Endothelial cell of umbilical vein (primary cell): ENCODE measurements at regions not wholly inside any gene's neighbourhood (a gene's known extent, or its start where the extent isn't known, plus 50 kb on each side); places are given as distances from the start of the nearest gene placed in this dataset.

Experiments used
- BruUV-seq: library from RNA; stranded (reverse); fragments of 400-500 nt; replicated peaks from 2 replicates; lab custom pipeline; 2021; lab: Mats Ljungman, UMichigan
- CTCF ChIA-PET: fragments of 300-600, 350-600 bp; sonication (Branson Sonifier 250); formaldehyde crosslinking; loops from one replicate; lab custom pipeline; 2021; ENCODE audit warnings: antibody characterized with exemption, inconsistent platforms; lab: Charles Lee
- POLR2A ChIA-PET: fragments of 300-600, 350-600 bp; sonication (Branson Sonifier 250); formaldehyde crosslinking; loops from one replicate; lab custom pipeline; 2021; ENCODE audit warnings: antibody characterized with exemption, inconsistent platforms; lab: Charles Lee
- DNase-seq: peaks from one replicate; pipeline ENCODE4 v3.0.0-alpha.2; 2011; ENCODE audit warnings: low read depth, low spot score
- FAIRE-seq: peaks from 2 replicates; lab custom pipeline; 2011; peaks lifted over from hg19 to GRCh38; lab: Jason Lieb, UNC
- H2AFZ ChIP-seq: 2 replicates; pipeline ENCODE4 v1.6.0; 2012; ENCODE audit warnings: low read depth, low read length, control low read depth, inconsistent platforms
- H3K27ac ChIP-seq: 2 replicates; pipeline ENCODE4 v1.5.1; 2011; ENCODE audit warnings: low read depth, mild to moderate bottlenecking, control low read depth, low read length, moderate library complexity; ENCODE audit not compliant: insufficient read depth
- H3K27me3 ChIP-seq, 2 experiments: 2 replicates each; pipeline versions ENCODE4 v1.6.0 to v1.6.1; 2011; ENCODE audit warnings: low read length in 2 of 2, mixed read lengths in 1 of 2; ENCODE audit not compliant: control insufficient read depth in 2 of 2, insufficient read depth in 2 of 2
- H3K36me3 ChIP-seq, 2 experiments: 2 replicates in 1 of 2; 3 replicates in 1 of 2; pipeline ENCODE4 v1.5.1; 2011; ENCODE audit warnings: low read length in 2 of 2, mild to moderate bottlenecking in 1 of 2, moderate library complexity in 1 of 2; ENCODE audit not compliant: control insufficient read depth in 2 of 2, insufficient read depth in 2 of 2; ENCODE audit errors: extremely low read depth in 1 of 2
- H3K4me1 ChIP-seq: 3 replicates; pipeline ENCODE4 v1.5.1; 2011; ENCODE audit warnings: mild to moderate bottlenecking, low read length; ENCODE audit not compliant: control insufficient read depth, insufficient read depth; ENCODE audit errors: extremely low read depth
- H3K4me2 ChIP-seq: 2 replicates; pipeline ENCODE4 v1.6.1; 2011; ENCODE audit warnings: low read length, control low read depth, mixed read lengths; ENCODE audit not compliant: insufficient read depth
- H3K4me3 ChIP-seq, 3 experiments: fragments of 200-600 bp in 1 of 3; sonication (generic), shearing (Covaris generic) in 1 of 3; replicated peaks in 1 of 3; 2 replicates each; pipeline ENCODE4 v1.5.1; 2011 to 2016; ENCODE audit warnings: control low read depth in 3 of 3, low read length in 3 of 3, mild to moderate bottlenecking in 2 of 3, inconsistent platforms in 1 of 3, low read depth in 1 of 3, moderate library complexity in 1 of 3; ENCODE audit not compliant: insufficient read depth in 1 of 3
- H3K79me2 ChIP-seq: 2 replicates; pipeline ENCODE4 v1.6.0; 2012; ENCODE audit warnings: low read length, inconsistent platforms; ENCODE audit not compliant: control insufficient read depth, insufficient read depth
- H3K9ac ChIP-seq: replicated peaks from 2 replicates; pipeline ENCODE3; 2011; ENCODE audit warnings: low read length, control low read depth; ENCODE audit not compliant: insufficient read depth; ENCODE audit errors: extremely low read depth
- H3K9me1 ChIP-seq: replicated peaks from 3 replicates; pipeline ENCODE4 v1.6.0; 2011; ENCODE audit warnings: mild to moderate bottlenecking, low read length; ENCODE audit not compliant: control insufficient read depth, insufficient read depth; ENCODE audit errors: extremely low read depth
- H3K9me3 ChIP-seq: replicated peaks from 2 replicates; pipeline ENCODE4 v1.5.1; 2012; ENCODE audit warnings: low read length, inconsistent platforms; ENCODE audit not compliant: control insufficient read depth, insufficient read depth
- H4K20me1 ChIP-seq: replicated peaks from 2 replicates; pipeline ENCODE3; 2011; ENCODE audit warnings: mild to moderate bottlenecking, low read length; ENCODE audit not compliant: control insufficient read depth, insufficient read depth; ENCODE audit errors: extremely low read depth
- EZH2 ChIP-seq: IDR thresholded peaks from 2 replicates; pipeline ENCODE4 v1.6.1; 2012; ENCODE audit warnings: borderline replicate concordance, low read depth, mild to moderate bottlenecking, moderate library complexity, low read length, inconsistent platforms; ENCODE audit not compliant: severe bottlenecking
- FOS ChIP-seq: IDR thresholded peaks from 2 replicates; pipeline ENCODE4 v1.6.1; 2011; ENCODE audit warnings: mild to moderate bottlenecking, low read length, moderate library complexity, borderline replicate concordance; ENCODE audit not compliant: insufficient read depth
- GATA2 ChIP-seq: IDR thresholded peaks from 2 replicates; pipeline ENCODE4 v1.7.0; 2011; ENCODE audit warnings: low read depth, mild to moderate bottlenecking, moderate library complexity, mixed read lengths, low read length; ENCODE audit not compliant: insufficient read length, insufficient read depth
- JUN ChIP-seq: IDR thresholded peaks from 2 replicates; pipeline ENCODE4 v1.6.1; 2011; ENCODE audit warnings: borderline replicate concordance, low read depth; ENCODE audit not compliant: insufficient read length, insufficient read depth
- MAX ChIP-seq: IDR thresholded peaks from 2 replicates; pipeline ENCODE4 v1.6.1; 2011; ENCODE audit not compliant: insufficient read depth, insufficient read length
- MYC ChIP-seq: IDR thresholded peaks from one replicate; pipeline ENCODE4 v1.6.1; 2011; ENCODE audit warnings: mild to moderate bottlenecking, low read depth, low read length
- POLR2A ChIP-seq: IDR thresholded peaks from 2 replicates; pipeline ENCODE4 v1.6.1; 2012; ENCODE audit warnings: low read depth, mild to moderate bottlenecking, control low read depth, low read length
- POLR2AphosphoS5 ChIP-seq: IDR thresholded peaks from 2 replicates; pipeline ENCODE4 v1.6.1; 2012; ENCODE audit warnings: low read depth, mild to moderate bottlenecking, control low read depth, low read length, moderate library complexity; ENCODE audit not compliant: insufficient read depth
- dilution Hi-C: fragments of 300-500 bp; cut with MboI; formaldehyde crosslinking; loops from one replicate; pipeline ENCODE4 v1.15.0; 2019; ENCODE audit warnings: low sequenced_read_pairs; ENCODE audit not compliant: extremely low pct_ligation_motif_present
- intact Hi-C: fragments of 100-400 bp; cut with micrococcal nuclease; formaldehyde crosslinking; loops from one replicate; pipeline ENCODE4 v1.10.0; 2022
- TF ChIP-seq, protein P1 (sequence below), 2 donors: IDR thresholded peaks; 1 replicate in 1 of 2; 2 replicates in 1 of 2; pipeline ENCODE4 v1.5.1; 2011; ENCODE audit warnings: low read length in 2 of 2, mild to moderate bottlenecking in 2 of 2, moderate library complexity in 2 of 2, control low read depth in 1 of 2, inconsistent platforms in 1 of 2, low read depth in 1 of 2; ENCODE audit not compliant: insufficient read depth in 1 of 2; ENCODE audit errors: extremely low read depth in 1 of 2

DNA sequence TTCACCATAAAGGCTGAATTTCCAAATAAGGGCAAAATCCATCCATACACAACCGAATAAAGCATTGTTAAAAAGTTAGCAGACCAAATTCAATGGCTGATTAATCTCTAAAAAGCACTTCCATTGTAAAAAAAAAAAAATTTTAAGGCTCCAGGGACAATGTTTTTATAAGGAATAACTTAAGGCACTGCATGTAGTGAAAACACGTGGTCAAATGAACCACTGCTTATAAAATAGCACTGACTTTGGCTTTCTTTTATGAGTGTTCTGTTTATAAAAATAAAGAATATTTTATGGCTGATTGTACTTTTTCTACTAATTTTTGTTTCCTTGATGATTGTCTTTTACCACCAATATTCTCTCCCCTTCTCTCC is 409.3 kb upstream of the KCNH7 start:
- Histone ChIP-seq H3K9me3 (no peaks in the 10 kb centered on the region), H3K79me2 (no peaks in the 10 kb centered on the region), H3K4me1 (no peaks in the 10 kb centered on the region), H2AFZ (no peak overlapping the region), H4K20me1 (no peaks in the 10 kb centered on the region), H3K27me3 (peaks cover 0 to 3% of the 10 kb centered on the region in 2 experiments), H3K4me3 (no peak overlapping the region), H3K9ac (no peak overlapping the region), H3K27ac (no peak overlapping the region), H3K4me2 (no peak overlapping the region), H3K36me3 (no peaks in the 10 kb centered on the region), H3K9me1 (no peaks in the 10 kb centered on the region)
- FAIRE-seq: no peak
- dilution Hi-C loops (no loop called here), intact Hi-C loops (no loop called here)
- DNase-seq: no peak
- BruUV-seq: no TSS peak
- ChIA-PET CTCF (no interaction called here), POLR2A (no interaction called here)
- TF ChIP-seq JUN (no peak), MAX (no peak), MYC (no peak), EZH2 (no peak), FOS (no peak), POLR2AphosphoS5 (no peak), POLR2A (no peak), GATA2 (no peak)
- TF ChIP-seq, protein P1, sequence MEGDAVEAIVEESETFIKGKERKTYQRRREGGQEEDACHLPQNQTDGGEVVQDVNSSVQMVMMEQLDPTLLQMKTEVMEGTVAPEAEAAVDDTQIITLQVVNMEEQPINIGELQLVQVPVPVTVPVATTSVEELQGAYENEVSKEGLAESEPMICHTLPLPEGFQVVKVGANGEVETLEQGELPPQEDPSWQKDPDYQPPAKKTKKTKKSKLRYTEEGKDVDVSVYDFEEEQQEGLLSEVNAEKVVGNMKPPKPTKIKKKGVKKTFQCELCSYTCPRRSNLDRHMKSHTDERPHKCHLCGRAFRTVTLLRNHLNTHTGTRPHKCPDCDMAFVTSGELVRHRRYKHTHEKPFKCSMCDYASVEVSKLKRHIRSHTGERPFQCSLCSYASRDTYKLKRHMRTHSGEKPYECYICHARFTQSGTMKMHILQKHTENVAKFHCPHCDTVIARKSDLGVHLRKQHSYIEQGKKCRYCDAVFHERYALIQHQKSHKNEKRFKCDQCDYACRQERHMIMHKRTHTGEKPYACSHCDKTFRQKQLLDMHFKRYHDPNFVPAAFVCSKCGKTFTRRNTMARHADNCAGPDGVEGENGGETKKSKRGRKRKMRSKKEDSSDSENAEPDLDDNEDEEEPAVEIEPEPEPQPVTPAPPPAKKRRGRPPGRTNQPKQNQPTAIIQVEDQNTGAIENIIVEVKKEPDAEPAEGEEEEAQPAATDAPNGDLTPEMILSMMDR (IDR thresholded peaks at IDR 0.05; ENCODE audit: extremely low read depth in 1 of 2, insufficient read depth in 1 of 2, low read depth in 1 of 2, low read length in 2 of 2): no peak
